CD4-positive, alpha-beta T cell treated with Interleukin-1 beta for 1 hour (primary cell): ENCODE measurements at regions not wholly inside any gene's neighbourhood (a gene's known extent, or its start where the extent isn't known, plus 50 kb on each side); places are given as distances from the start of the nearest gene placed in this dataset.

ENCODE experiments used
- DNase-seq, 2 donors: peaks; one replicate each; pipeline ENCODE4 v3.0.0-alpha.2; 2020 to 2022

- DNase-seq, result no peak
Observed at GRCh38 chr17:36869856-36870719, 67.2 kb upstream of the LHX1 start.

DNA sequence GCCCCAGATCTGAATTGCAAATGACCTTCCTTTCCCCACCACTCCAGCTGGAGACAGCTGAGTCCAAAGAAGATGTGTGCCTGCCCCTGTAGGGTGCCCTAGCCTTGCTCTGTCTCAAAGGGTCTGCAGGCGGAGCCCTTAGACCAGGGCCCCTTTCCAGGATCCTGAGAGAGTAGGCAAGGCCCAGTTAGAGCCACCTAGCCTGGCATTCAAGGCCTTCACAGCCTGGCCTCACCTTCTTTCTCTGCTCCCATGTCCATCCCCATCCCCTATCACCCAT lies 66.6 kb upstream of the LHX1 start:
- DNase-seq, result no peak

GRCh38 chr17:36875698-36876293 lies 61.5 kb upstream of the LHX1 start:
- DNase-seq, result no peak

DNA sequence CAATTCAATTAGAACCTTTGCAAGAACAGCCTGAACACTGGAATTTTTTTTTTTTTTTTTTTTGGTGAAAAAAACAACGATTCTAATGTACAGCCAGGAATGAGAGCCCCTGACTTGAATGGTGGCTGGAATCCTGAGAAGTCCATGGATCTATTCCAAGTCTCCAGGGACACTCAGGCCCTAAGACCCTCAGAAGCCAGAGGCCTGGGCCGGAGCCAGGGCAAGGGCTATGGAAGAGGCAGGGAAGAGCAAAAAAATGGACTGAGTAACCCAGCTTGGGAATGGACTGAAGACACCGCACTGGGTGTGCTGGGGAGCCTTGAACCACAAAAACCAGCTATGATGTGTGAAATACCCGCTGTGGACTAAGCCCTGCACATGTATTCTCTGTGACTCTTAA lies 60.3 kb upstream of the LHX1 start:
- DNase-seq, result no peak

- no peak for DNase-seq
Observed at GRCh38 chr17:36877771-36878170, 59.5 kb upstream of the LHX1 start.

- DNase-seq, result no peak
Observed at GRCh38 chr17:36878216-36878615, 59.1 kb upstream of the LHX1 start.

GRCh38 chr17:36879027-36879426 lies 58.2 kb upstream of the LHX1 start:
- no peak for DNase-seq

GRCh38 chr17:36879624-36880131 lies 57.6 kb upstream of the LHX1 start:
- DNase-seq, result no peak

DNA sequence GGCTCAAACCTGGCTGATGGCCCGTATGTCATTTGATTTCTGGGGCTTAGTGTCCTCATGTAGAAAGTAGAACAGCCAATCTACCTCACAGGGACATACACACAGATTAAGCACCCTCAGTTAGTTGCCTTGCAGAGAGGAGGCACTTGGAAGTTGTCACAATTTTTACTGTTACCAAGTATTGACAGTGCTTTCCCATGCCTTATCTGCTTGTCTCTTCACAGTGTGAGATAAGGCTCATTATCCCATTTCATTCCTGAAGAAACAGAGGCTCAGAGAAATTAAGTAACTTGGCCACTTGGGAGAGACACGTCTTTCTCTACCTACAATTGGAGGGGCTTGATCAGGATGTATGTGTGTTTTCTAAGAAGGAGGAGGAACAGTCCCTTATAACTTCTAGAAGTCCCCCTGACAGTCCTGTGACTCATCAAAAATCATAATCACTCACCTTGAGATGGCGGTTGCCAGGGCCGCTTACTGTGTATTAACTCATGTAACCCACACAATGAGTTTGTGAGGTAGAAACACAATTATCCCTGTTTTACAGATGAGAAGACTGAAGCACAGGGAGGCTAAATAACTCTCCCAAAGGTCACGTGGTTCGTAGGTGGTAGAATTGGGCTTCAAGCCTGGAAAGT lies 56.9 kb upstream of the LHX1 start:
- no peak for DNase-seq

GRCh38 chr17:36881323-36881722 lies 56.0 kb upstream of the LHX1 start:
- DNase-seq, result no peak

DNA sequence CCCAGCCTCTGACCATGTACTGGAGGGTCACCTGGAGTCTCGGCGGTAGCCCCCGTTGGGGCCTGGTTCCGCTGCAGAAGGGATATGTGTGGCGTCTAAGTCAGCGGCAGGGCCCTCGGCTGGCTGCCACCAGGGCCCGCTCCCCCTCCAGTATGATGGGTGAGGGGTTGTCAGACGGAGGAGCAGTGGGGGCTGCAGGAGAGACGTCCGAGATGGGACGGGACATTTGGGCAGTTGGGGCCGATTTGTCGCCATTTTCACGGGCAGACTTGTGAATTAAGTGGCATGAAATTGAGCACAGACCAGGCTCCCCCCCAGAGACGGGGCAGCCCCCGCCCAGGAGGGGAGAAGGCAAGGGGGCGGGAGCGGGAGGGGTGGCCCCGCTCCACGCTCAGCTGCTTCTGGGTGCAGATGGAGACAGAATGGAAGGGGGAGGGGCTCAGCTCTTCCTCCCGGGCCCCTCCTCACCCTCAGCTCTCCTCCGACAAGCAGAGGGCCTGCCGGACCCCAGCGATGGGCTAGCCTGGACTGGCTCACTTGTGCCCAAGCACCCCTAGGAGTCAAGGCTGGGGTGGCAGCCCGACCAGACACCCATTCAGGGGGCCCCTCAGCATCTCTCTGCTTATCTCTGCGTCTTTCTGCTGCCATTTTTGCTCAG lies 52.7 kb upstream of the LHX1 start:
- DNase-seq, result no peak

GRCh38 chr17:36885153-36885735 lies 52.0 kb upstream of the LHX1 start:
- DNase-seq, result no peak

DNA sequence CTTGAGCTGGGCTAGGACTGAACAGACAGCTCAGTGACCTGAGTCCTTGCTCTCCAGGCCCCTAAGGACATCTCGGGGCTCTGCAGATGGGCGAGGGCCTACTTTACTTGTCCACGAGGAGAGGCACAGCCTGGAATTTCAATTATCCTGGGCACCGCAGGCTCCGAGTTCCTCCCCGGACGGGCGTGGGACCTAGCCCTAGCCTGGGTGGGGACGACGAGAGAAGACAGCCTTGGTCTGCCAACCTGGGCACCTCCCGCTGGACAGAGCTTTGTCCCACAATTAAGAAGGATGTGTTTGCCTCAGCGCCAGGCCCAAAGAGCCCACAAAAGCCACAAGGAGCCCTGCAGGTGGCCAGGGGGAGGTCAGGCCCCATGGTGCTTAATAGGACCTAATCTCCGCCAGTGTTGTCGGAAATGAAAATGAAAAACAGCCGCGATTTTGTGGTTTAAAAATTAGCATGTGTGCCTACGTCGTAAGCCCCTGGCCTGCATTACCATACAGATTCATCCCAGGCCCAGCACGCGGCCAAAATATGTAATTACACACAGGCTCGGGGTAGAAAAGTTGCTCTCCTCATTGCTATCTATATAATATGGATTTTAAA lies 51.4 kb upstream of the LHX1 start:
- no peak for DNase-seq
